HFF-Myc (cell line): ENCODE measurements at regions not wholly inside any gene's neighbourhood (a gene's known extent, or its start where the extent isn't known, plus 50 kb on each side); places are given as distances from the start of the nearest gene placed in this dataset.
"Not testable (repeated sequence)": the region's sequence is repeated elsewhere in the genome, so short reads cannot be mapped to it uniquely, and the experiment has no call there.

Experiments used
- DNase-seq: peaks from one replicate; pipeline ENCODE4 v3.0.0-alpha.2; 2011; ENCODE audit warnings: low read depth; ENCODE audit errors: extremely low read depth
- H3K4me3 ChIP-seq: replicated peaks from 2 replicates; pipeline ENCODE4 v1.5.1; 2011; ENCODE audit warnings: low read depth, mild to moderate bottlenecking, control low read depth, low read length
- CTCF ChIP-seq: IDR thresholded peaks from 2 replicates; pipeline ENCODE4 v1.5.1; 2012; ENCODE audit warnings: mild to moderate bottlenecking, low read depth, low read length, control low read depth; ENCODE audit errors: missing control alignments

- DNase-seq = no peak
- no peak for TF ChIP-seq CTCF
- no peak overlapping the region for H3K4me3 ChIP-seq
Observed at GRCh38 chr6:86357877-86358276, 579.5 kb upstream of the HTR1E start.

- no peak for DNase-seq
- no peak for TF ChIP-seq CTCF
- H3K4me3 ChIP-seq = no peak overlapping the region
Observed at GRCh38 chr6:86355271-86355670, 582.1 kb upstream of the HTR1E start.

GRCh38 chr6:86331919-86332318, 605.4 kb upstream of the HTR1E start:
- no peak for DNase-seq
- no peak for TF ChIP-seq CTCF
- no peak overlapping the region for H3K4me3 ChIP-seq

GRCh38 chr6:86331265-86331840, 606.0 kb upstream of the HTR1E start:
- no peak overlapping the region for H3K4me3 ChIP-seq
- TF ChIP-seq CTCF = no peak
- no peak for DNase-seq

- H3K4me3 ChIP-seq = no peak overlapping the region
- no peak for TF ChIP-seq CTCF
- DNase-seq = no peak
Observed at GRCh38 chr6:86306210-86306609, 631.1 kb upstream of the HTR1E start.

GRCh38 chr6:86285876-86286275, 643.2 kb upstream of the SYNCRIP start:
- no peak for DNase-seq
- TF ChIP-seq CTCF = no peak
- no peak overlapping the region for H3K4me3 ChIP-seq

- DNase-seq, H3K4me3 ChIP-seq: not testable (repeated sequence)
Observed at GRCh38 chr6:86284809-86285480, 642.3 kb upstream of the SYNCRIP start.

- not testable (repeated sequence) for H3K4me3 ChIP-seq, DNase-seq
Observed at GRCh38 chr6:86283596-86283995, 640.9 kb upstream of the SYNCRIP start.
